Esophagus (tissue), 2 donors: ENCODE measurements at regions not wholly inside any gene's neighbourhood (a gene's known extent, or its start where the extent isn't known, plus 50 kb on each side); places are given as distances from the start of the nearest gene placed in this dataset.

Source experiments
- H3K27ac ChIP-seq, 2 donors: one replicate each; pipeline ENCODE4 v1.5.1; 2013; ENCODE audit warnings: low read depth in 2 of 2, mild to moderate bottlenecking in 2 of 2, inconsistent platforms in 1 of 2, low read length in 1 of 2, moderate library complexity in 1 of 2
- H3K27me3 ChIP-seq, 2 donors: one replicate each; pipeline ENCODE4 v1.6.1; 2013; ENCODE audit warnings: low read length in 2 of 2, control low read depth in 1 of 2, mild to moderate bottlenecking in 1 of 2; ENCODE audit not compliant: insufficient read depth in 2 of 2, control insufficient read depth in 1 of 2
- H3K36me3 ChIP-seq, 2 donors: one replicate each; pipeline ENCODE4 v1.6.1; 2013; ENCODE audit warnings: low read length in 1 of 2; ENCODE audit not compliant: control insufficient read depth in 2 of 2, insufficient read depth in 2 of 2
- H3K4me1 ChIP-seq, 2 donors: one replicate each; pipeline ENCODE4 v1.6.1; 2013; ENCODE audit warnings: low read length in 1 of 2; ENCODE audit not compliant: control insufficient read depth in 2 of 2, insufficient read depth in 2 of 2
- H3K4me3 ChIP-seq, 2 donors: one replicate each; pipeline ENCODE4 v1.5.1; 2013; ENCODE audit warnings: low read length in 2 of 2, mild to moderate bottlenecking in 2 of 2, low read depth in 1 of 2, moderate library complexity in 1 of 2
- H3K9me3 ChIP-seq, 2 donors: one replicate each; pipeline ENCODE4 v1.6.1; 2013; ENCODE audit warnings: mild to moderate bottlenecking in 2 of 2, low read depth in 1 of 2, low read length in 1 of 2, moderate library complexity in 1 of 2; ENCODE audit not compliant: control insufficient read depth in 2 of 2, insufficient read depth in 1 of 2
- WGBS, 2 donors: extraction: QIAGEN DNeasy Blood & Tissue Kit; methylation state at CpG; one replicate each; pipeline ENCODE4 v1.1.7; 2013; 5-methylcytosine and 5-hydroxymethylcytosine counted together
- donor health status: healthy with polysubstance abuse.
- donor health status: Bipolar disorder and iron deficiency.

GRCh38 chr2:188159484-188159883 is 132.2 kb upstream of the GULP1 start:
- no peaks in the 10 kb centered on the region for H3K4me1 ChIP-seq
- H3K4me3 ChIP-seq, result no peak overlapping the region
- H3K36me3 ChIP-seq, result no peaks in the 10 kb centered on the region
- no peak overlapping the region for H3K27ac ChIP-seq
- H3K9me3 ChIP-seq, result no peaks in the 10 kb centered on the region
- no peaks in the 10 kb centered on the region for H3K27me3 ChIP-seq
- WGBS, 2 donors, result 85 to 87% methylated on average over 2 of the region's 2 CpGs

- no peaks in the 10 kb centered on the region for H3K9me3 ChIP-seq
- no peak overlapping the region for H3K27ac ChIP-seq
- no peaks in the 10 kb centered on the region for H3K4me1 ChIP-seq
- no peaks in the 10 kb centered on the region for H3K36me3 ChIP-seq
- H3K4me3 ChIP-seq, result no peak overlapping the region
- 89% methylated on average over 4 of the region's 4 CpGs for WGBS, 2 donors
- no peaks in the 10 kb centered on the region for H3K27me3 ChIP-seq
These were observed 121.3 kb upstream of the GULP1 start for GRCh38 chr2:188170356-188170755.

- no peaks in the 10 kb centered on the region for H3K27me3 ChIP-seq
- H3K27ac ChIP-seq, result no peak overlapping the region
- no peaks in the 10 kb centered on the region for H3K4me1 ChIP-seq
- H3K9me3 ChIP-seq, result no peaks in the 10 kb centered on the region
- no peak overlapping the region for H3K4me3 ChIP-seq
- H3K36me3 ChIP-seq, result no peaks in the 10 kb centered on the region
These were observed 115.1 kb upstream of the GULP1 start for GRCh38 chr2:188176620-188177019.

- Histone ChIP-seq H3K4me3 (no peak overlapping the region), H3K36me3 (no peaks in the 10 kb centered on the region)
- WGBS, 2 donors, result 55 to 58% methylated on average over 5 of the region's 5 CpGs
These were observed 110.4 kb upstream of the GULP1 start for GRCh38 chr2:188181067-188181838.

GRCh38 chr2:188181884-188182283 is 109.8 kb upstream of the GULP1 start:
- no peaks in the 10 kb centered on the region for H3K27me3 ChIP-seq
- no peak overlapping the region for H3K4me3 ChIP-seq
- 61 to 67% methylated on average over 1 of the region's 1 CpG for WGBS, 2 donors
- no peaks in the 10 kb centered on the region for H3K9me3 ChIP-seq
- H3K36me3 ChIP-seq, result no peaks in the 10 kb centered on the region
- H3K4me1 ChIP-seq, result no peaks in the 10 kb centered on the region
- H3K27ac ChIP-seq, result no peak overlapping the region

More at GRCh38 chr2:188181067-188181838, 110.4 kb upstream of the GULP1 start:
- no peaks in the 10 kb centered on the region for H3K9me3 ChIP-seq
- H3K4me1 ChIP-seq, result no peaks in the 10 kb centered on the region
- no peak overlapping the region for H3K27ac ChIP-seq
- H3K27me3 ChIP-seq, result no peaks in the 10 kb centered on the region

GRCh38 chr2:188187726-188188125 is 103.9 kb upstream of the GULP1 start:
- Histone ChIP-seq H3K27me3 (no peaks in the 10 kb centered on the region), H3K4me1 (no peaks in the 10 kb centered on the region), H3K27ac (no peak overlapping the region), H3K9me3 (no peaks in the 10 kb centered on the region), H3K4me3 (no peak overlapping the region), H3K36me3 (no peaks in the 10 kb centered on the region)

- Histone ChIP-seq H3K36me3 (no peaks in the 10 kb centered on the region), H3K9me3 (no peaks in the 10 kb centered on the region), H3K4me1 (no peaks in the 10 kb centered on the region), H3K27me3 (no peaks in the 10 kb centered on the region), H3K4me3 (no peak overlapping the region), H3K27ac (no peak overlapping the region)
- WGBS, 2 donors, result 61 to 70% methylated on average over 3 of the region's 3 CpGs
These were observed 102.3 kb upstream of the GULP1 start for GRCh38 chr2:188189356-188189755.

- Histone ChIP-seq H3K27me3 (no peaks in the 10 kb centered on the region), H3K36me3 (no peaks in the 10 kb centered on the region), H3K27ac (no peak overlapping the region), H3K4me3 (no peak overlapping the region), H3K4me1 (no peaks in the 10 kb centered on the region), H3K9me3 (no peaks in the 10 kb centered on the region)
- WGBS, 2 donors, result 50% methylated on average over 1 of the region's 1 CpG
These were observed 98.4 kb upstream of the GULP1 start for GRCh38 chr2:188193230-188193629.

- Histone ChIP-seq H3K9me3 (no peaks in the 10 kb centered on the region), H3K27me3 (no peaks in the 10 kb centered on the region), H3K27ac (no peak overlapping the region), H3K4me3 (no peak overlapping the region), H3K36me3 (no peaks in the 10 kb centered on the region), H3K4me1 (no peaks in the 10 kb centered on the region)
- 64 to 65% methylated on average over 2 of the region's 2 CpGs for WGBS, 2 donors
These were observed 95.2 kb upstream of the GULP1 start for GRCh38 chr2:188196343-188197008.

GRCh38 chr2:188199716-188200128 is 92.0 kb upstream of the GULP1 start:
- no peaks in the 10 kb centered on the region for H3K27me3 ChIP-seq
- no peaks in the 10 kb centered on the region for H3K4me1 ChIP-seq
- H3K27ac ChIP-seq, result no peak overlapping the region
- WGBS, 2 donors, result 76 to 89% methylated on average over 3 of the region's 3 CpGs
- no peaks in the 10 kb centered on the region for H3K9me3 ChIP-seq
- no peaks in the 10 kb centered on the region for H3K36me3 ChIP-seq
- H3K4me3 ChIP-seq, result no peak overlapping the region
